HCT116 (cell line): ENCODE measurements at regions not wholly inside any gene's neighbourhood (a gene's known extent, or its start where the extent isn't known, plus 50 kb on each side); places are given as distances from the start of the nearest gene placed in this dataset.

Experiments used
- ATAC-seq: fragments of 200-7000 bp; cut with Tn5 transposase; 2 replicates; pipeline ENCODE4 v1.9.1; 2020; ENCODE audit warnings: mild to moderate bottlenecking, moderate library complexity
- BruUV-seq: library from RNA; stranded (reverse); fragments of 400-500 nt; replicated peaks from 2 replicates; lab custom pipeline; 2021; lab: Mats Ljungman, UMichigan
- CTCF ChIA-PET: fragments of 300-600 bp; sonication (Branson Sonifier 250); formaldehyde crosslinking; loops from one replicate; lab custom pipeline; 2021; ENCODE audit warnings: antibody characterized with exemption; lab: Charles Lee
- POLR2A ChIA-PET: fragments of 300-600, 350-600 bp; sonication (Branson Sonifier 250); formaldehyde crosslinking; loops from one replicate; lab custom pipeline; 2021; ENCODE audit warnings: antibody characterized with exemption; lab: Charles Lee
- RAD21 ChIA-PET, 2 experiments: fragments of 300-600 bp; sonication (Branson Sonifier 250); formaldehyde crosslinking; loops; one replicate each; lab custom pipeline; 2023; ENCODE audit warnings: low total read pairs in 2 of 2; ENCODE audit not compliant: uncharacterized antibody in 2 of 2, unreplicated experiment in 2 of 2, low non-redundant PET in 1 of 2; lab: Charles Lee
- DNase-seq: peaks from one replicate; pipeline ENCODE4 v3.0.0-alpha.2; 2010; ENCODE audit warnings: low read depth, low spot score
- H2AFZ ChIP-seq: fragments of 200-600 bp; shearing (Covaris generic), sonication (generic); 2 replicates; pipeline ENCODE4 v1.6.1; 2017; ENCODE audit warnings: low read depth, mixed run types, mixed read lengths, antibody characterized with exemption, low read length; ENCODE audit not compliant: poor library complexity, severe bottlenecking
- H3K27ac ChIP-seq: 2 replicates; pipeline ENCODE4 v1.5.1; 2012; ENCODE audit warnings: low read depth, low read length
- H3K27me3 ChIP-seq: fragments of 200-600 bp; sonication (generic); 2 replicates; pipeline ENCODE4 v1.6.1; 2016; ENCODE audit warnings: mixed run types, low read length, mixed read lengths; ENCODE audit not compliant: insufficient read depth
- H3K36me3 ChIP-seq, 2 experiments: fragments of 200-500 bp in 1 of 2; fragments of 200-600 bp in 1 of 2; sonication (Bioruptor generic) in 1 of 2; sonication (generic) in 1 of 2; 2 replicates each; pipeline versions ENCODE4 v1.5.1 to v1.6.1; 2014 to 2016; ENCODE audit warnings: low read length in 2 of 2, inconsistent platforms in 1 of 2, mixed read lengths in 1 of 2, mixed run types in 1 of 2; ENCODE audit not compliant: insufficient read depth in 2 of 2, control insufficient read depth in 1 of 2
- H3K4me1 ChIP-seq, 2 experiments: fragments of 200-600 bp in 1 of 2; sonication (generic) in 1 of 2; 2 replicates each; pipeline versions ENCODE4 v1.5.1 to v1.6.1; 2012 to 2017; ENCODE audit warnings: low read length in 2 of 2, inconsistent platforms in 1 of 2, mild to moderate bottlenecking in 1 of 2, mixed read lengths in 1 of 2, mixed run types in 1 of 2, moderate library complexity in 1 of 2; ENCODE audit not compliant: insufficient read depth in 2 of 2, control insufficient read depth in 1 of 2
- H3K4me2 ChIP-seq: fragments of 200-600 bp; sonication (generic); 2 replicates; pipeline ENCODE4 v1.6.1; 2017; ENCODE audit warnings: mixed run types, low read length, mixed read lengths
- H3K4me3 ChIP-seq, 2 experiments: fragments of 200-600 bp in 1 of 2; sonication (generic) in 1 of 2; replicated peaks in 1 of 2; 2 replicates each; pipeline ENCODE4 v1.5.1; 2011 to 2016; ENCODE audit warnings: low read length in 2 of 2, control low read depth in 1 of 2, low read depth in 1 of 2, mild to moderate bottlenecking in 1 of 2, mixed read lengths in 1 of 2, mixed run types in 1 of 2
- H3K79me2 ChIP-seq: fragments of 200-600 bp; sonication (generic); 2 replicates; pipeline ENCODE4 v1.6.1; 2017; ENCODE audit warnings: mild to moderate bottlenecking, mixed run types, low read length, moderate library complexity, mixed read lengths; ENCODE audit not compliant: insufficient read depth
- H3K9ac ChIP-seq: fragments of 200-600 bp; sonication (generic); 2 replicates; pipeline ENCODE4 v1.6.1; 2016; ENCODE audit warnings: low read length, mixed read lengths
- H3K9me2 ChIP-seq: fragments of 200-600 bp; sonication (generic), shearing (Covaris generic); 2 replicates; pipeline ENCODE4 v1.6.1; 2017; ENCODE audit warnings: mixed run types, mild to moderate bottlenecking, moderate library complexity; ENCODE audit not compliant: insufficient read depth
- H3K9me3 ChIP-seq, 2 experiments: fragments of 200-500 bp in 1 of 2; fragments of 200-600 bp in 1 of 2; sonication (Bioruptor generic) in 1 of 2; sonication (generic) in 1 of 2; 2 replicates each; pipeline ENCODE4 v1.6.1; 2014 to 2017; ENCODE audit warnings: low read length in 2 of 2, mixed read lengths in 2 of 2, inconsistent platforms in 1 of 2, low read depth in 1 of 2, mild to moderate bottlenecking in 1 of 2, mixed run types in 1 of 2, moderate library complexity in 1 of 2; ENCODE audit not compliant: control insufficient read depth in 1 of 2, insufficient read depth in 1 of 2
- H4K20me1 ChIP-seq: fragments of 200-600 bp; sonication (generic), shearing (Covaris generic); 2 replicates; pipeline ENCODE4 v1.6.1; 2017; ENCODE audit warnings: mixed run types, mild to moderate bottlenecking, moderate library complexity; ENCODE audit not compliant: insufficient read depth
- ATF3 ChIP-seq: IDR thresholded peaks from 2 replicates; pipeline ENCODE4 v1.6.1; 2012
- CEBPB ChIP-seq: IDR thresholded peaks from 2 replicates; pipeline ENCODE4 v1.6.1; 2012; ENCODE audit warnings: low read depth
- ELF1 ChIP-seq: IDR thresholded peaks from 2 replicates; pipeline ENCODE4 v1.6.1; 2012; ENCODE audit warnings: low read depth, borderline replicate concordance
- EZH2phosphoT487 ChIP-seq: fragments of 200-600 bp; IDR thresholded peaks from 2 replicates; pipeline ENCODE4 v1.6.1; 2018; ENCODE audit warnings: antibody characterized with exemption, borderline replicate concordance
- FOSL1 ChIP-seq: IDR thresholded peaks from 2 replicates; pipeline ENCODE4 v1.6.1; 2012; ENCODE audit warnings: low read depth
- JUND ChIP-seq: IDR thresholded peaks from 2 replicates; pipeline ENCODE4 v1.6.1; 2012
- POLR2AphosphoS5 ChIP-seq: IDR thresholded peaks from 2 replicates; pipeline ENCODE4 v1.6.1; 2011; ENCODE audit warnings: mild to moderate bottlenecking, low read depth, low read length, moderate library complexity
- SP1 ChIP-seq: IDR thresholded peaks from 2 replicates; pipeline ENCODE4 v1.6.1; 2012; ENCODE audit warnings: low read depth
- TCF7L2 ChIP-seq: IDR thresholded peaks from 2 replicates; pipeline ENCODE4 v1.7.0; 2011; ENCODE audit warnings: borderline replicate concordance, inconsistent platforms; ENCODE audit not compliant: insufficient read depth, insufficient read length; ENCODE audit errors: extremely low read depth
- YY1 ChIP-seq: IDR thresholded peaks from 2 replicates; pipeline ENCODE4 v1.6.1; 2011; ENCODE audit warnings: low read length, low read depth, moderate library complexity, mild to moderate bottlenecking; ENCODE audit not compliant: insufficient replicate concordance; ENCODE audit errors: extremely low read depth
- ZNF274 ChIP-seq: fragments of 200-500 bp; sonication (Bioruptor generic); IDR thresholded peaks from 2 replicates; pipeline ENCODE4 v1.6.1; 2014; ENCODE audit warnings: mild to moderate bottlenecking, low read depth, low read length, inconsistent platforms
- intact Hi-C: fragments of 100-400 bp; cut with micrococcal nuclease; formaldehyde crosslinking; loops from 2 replicates; pipeline ENCODE4 v1.10.0; 2022
- TF ChIP-seq, protein P1 (sequence below): IDR thresholded peaks from 2 replicates; pipeline ENCODE4 v1.6.1; 2012; ENCODE audit warnings: low read depth
- TF ChIP-seq, protein P2 (sequence below), 3 experiments: fragments of 200-600 bp in 1 of 3; sonication (generic) in 1 of 3; IDR thresholded peaks in 2 of 3; conservative IDR thresholded peaks in 1 of 3; 2 replicates each; pipeline ENCODE4 v1.5.1; 2012 to 2017; ENCODE audit warnings: low read depth in 2 of 3, low read length in 2 of 3, antibody characterized with exemption in 1 of 3, borderline replicate concordance in 1 of 3, control low read depth in 1 of 3, mild to moderate bottlenecking in 1 of 3, mixed read lengths in 1 of 3, mixed run types in 1 of 3, moderate library complexity in 1 of 3; ENCODE audit not compliant: insufficient read depth in 1 of 3

GRCh38 chr5:63043792-63044191, 465.2 kb downstream of the LRRC70 start:
- ATAC-seq = no peak
- H3K4me2 ChIP-seq = no peak overlapping the region
- ChIA-PET CTCF (no interaction called here), POLR2A (no interaction called here), RAD21 (interaction anchor here in 1 of 2 experiments (0.6 kb wide), 1 partner anchor 343 kb away, joined by 4 read pairs; no protein-coding TSS in a partner anchor)
- no peaks in the 10 kb centered on the region for H3K36me3 ChIP-seq
- no peak overlapping the region for H3K9ac ChIP-seq
- H3K9me3 ChIP-seq = peaks cover 0 to 13% of the 10 kb centered on the region in 2 experiments; a peak in 2 of 4 replicates
- BruUV-seq = no TSS peak
- no peak overlapping the region for H3K27ac ChIP-seq
- H3K27me3 ChIP-seq = no peaks in the 10 kb centered on the region
- no peaks in the 10 kb centered on the region for H4K20me1 ChIP-seq
- TF ChIP-seq YY1 = no peak
- TF ChIP-seq JUND = no peak
- TF ChIP-seq, protein P1, sequence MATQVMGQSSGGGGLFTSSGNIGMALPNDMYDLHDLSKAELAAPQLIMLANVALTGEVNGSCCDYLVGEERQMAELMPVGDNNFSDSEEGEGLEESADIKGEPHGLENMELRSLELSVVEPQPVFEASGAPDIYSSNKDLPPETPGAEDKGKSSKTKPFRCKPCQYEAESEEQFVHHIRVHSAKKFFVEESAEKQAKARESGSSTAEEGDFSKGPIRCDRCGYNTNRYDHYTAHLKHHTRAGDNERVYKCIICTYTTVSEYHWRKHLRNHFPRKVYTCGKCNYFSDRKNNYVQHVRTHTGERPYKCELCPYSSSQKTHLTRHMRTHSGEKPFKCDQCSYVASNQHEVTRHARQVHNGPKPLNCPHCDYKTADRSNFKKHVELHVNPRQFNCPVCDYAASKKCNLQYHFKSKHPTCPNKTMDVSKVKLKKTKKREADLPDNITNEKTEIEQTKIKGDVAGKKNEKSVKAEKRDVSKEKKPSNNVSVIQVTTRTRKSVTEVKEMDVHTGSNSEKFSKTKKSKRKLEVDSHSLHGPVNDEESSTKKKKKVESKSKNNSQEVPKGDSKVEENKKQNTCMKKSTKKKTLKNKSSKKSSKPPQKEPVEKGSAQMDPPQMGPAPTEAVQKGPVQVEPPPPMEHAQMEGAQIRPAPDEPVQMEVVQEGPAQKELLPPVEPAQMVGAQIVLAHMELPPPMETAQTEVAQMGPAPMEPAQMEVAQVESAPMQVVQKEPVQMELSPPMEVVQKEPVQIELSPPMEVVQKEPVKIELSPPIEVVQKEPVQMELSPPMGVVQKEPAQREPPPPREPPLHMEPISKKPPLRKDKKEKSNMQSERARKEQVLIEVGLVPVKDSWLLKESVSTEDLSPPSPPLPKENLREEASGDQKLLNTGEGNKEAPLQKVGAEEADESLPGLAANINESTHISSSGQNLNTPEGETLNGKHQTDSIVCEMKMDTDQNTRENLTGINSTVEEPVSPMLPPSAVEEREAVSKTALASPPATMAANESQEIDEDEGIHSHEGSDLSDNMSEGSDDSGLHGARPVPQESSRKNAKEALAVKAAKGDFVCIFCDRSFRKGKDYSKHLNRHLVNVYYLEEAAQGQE = no peak
- no peak for TF ChIP-seq POLR2AphosphoS5
- TF ChIP-seq SP1 = no peak
- no peak for TF ChIP-seq CEBPB
- TF ChIP-seq, protein P2, sequence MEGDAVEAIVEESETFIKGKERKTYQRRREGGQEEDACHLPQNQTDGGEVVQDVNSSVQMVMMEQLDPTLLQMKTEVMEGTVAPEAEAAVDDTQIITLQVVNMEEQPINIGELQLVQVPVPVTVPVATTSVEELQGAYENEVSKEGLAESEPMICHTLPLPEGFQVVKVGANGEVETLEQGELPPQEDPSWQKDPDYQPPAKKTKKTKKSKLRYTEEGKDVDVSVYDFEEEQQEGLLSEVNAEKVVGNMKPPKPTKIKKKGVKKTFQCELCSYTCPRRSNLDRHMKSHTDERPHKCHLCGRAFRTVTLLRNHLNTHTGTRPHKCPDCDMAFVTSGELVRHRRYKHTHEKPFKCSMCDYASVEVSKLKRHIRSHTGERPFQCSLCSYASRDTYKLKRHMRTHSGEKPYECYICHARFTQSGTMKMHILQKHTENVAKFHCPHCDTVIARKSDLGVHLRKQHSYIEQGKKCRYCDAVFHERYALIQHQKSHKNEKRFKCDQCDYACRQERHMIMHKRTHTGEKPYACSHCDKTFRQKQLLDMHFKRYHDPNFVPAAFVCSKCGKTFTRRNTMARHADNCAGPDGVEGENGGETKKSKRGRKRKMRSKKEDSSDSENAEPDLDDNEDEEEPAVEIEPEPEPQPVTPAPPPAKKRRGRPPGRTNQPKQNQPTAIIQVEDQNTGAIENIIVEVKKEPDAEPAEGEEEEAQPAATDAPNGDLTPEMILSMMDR (IDR thresholded peaks at IDR 0.05 in 2 of 3, conservative IDR thresholded peaks at IDR 0.05 in 1 of 3; ENCODE audit: borderline replicate concordance in 1 of 3, insufficient read depth in 1 of 3, low read depth in 2 of 3, low read length in 2 of 3) = no peak
- no peak for TF ChIP-seq TCF7L2
- no peak for TF ChIP-seq EZH2phosphoT487
- TF ChIP-seq ELF1 = no peak
- TF ChIP-seq ZNF274 = no peak
- TF ChIP-seq ATF3 = no peak
- no peak for TF ChIP-seq FOSL1
- H3K4me3 ChIP-seq = no peak overlapping the region
- H2AFZ ChIP-seq = no peak overlapping the region
- no peaks in the 10 kb centered on the region for H3K79me2 ChIP-seq
- intact Hi-C loops = no loop called here
- no peaks in the 10 kb centered on the region for H3K4me1 ChIP-seq
- DNase-seq = no peak
- H3K9me2 ChIP-seq = no peaks in the 10 kb centered on the region
